Gastroesophageal sphincter (tissue), 3 donors: ENCODE measurements at regions not wholly inside any gene's neighbourhood (a gene's known extent, or its start where the extent isn't known, plus 50 kb on each side); places are given as distances from the start of the nearest gene placed in this dataset.

ENCODE experiments used
- EP300 ChIP-seq: sonication (generic); formaldehyde crosslinking; IDR thresholded peaks from one replicate; pipeline ENCODE4 v1.6.1; 2017; ENCODE audit warnings: antibody characterized with exemption, mild to moderate bottlenecking
- POLR2A ChIP-seq, 2 donors: fragments of 450-650 bp; IDR thresholded peaks; one replicate each; pipeline ENCODE4 v1.6.1; 2017; ENCODE audit warnings: antibody characterized with exemption in 2 of 2, mild to moderate bottlenecking in 2 of 2, moderate library complexity in 1 of 2
- POLR2AphosphoS5 ChIP-seq: sonication (generic); formaldehyde crosslinking; IDR thresholded peaks from one replicate; pipeline ENCODE4 v1.6.1; 2017; ENCODE audit warnings: antibody characterized with exemption
- TF ChIP-seq, protein P1 (sequence below), 4 experiments: fragments of 200-600 bp in 2 of 4; fragments of 450-650 bp in 2 of 4; sonication (generic) in 1 of 4; IDR thresholded peaks; one replicate each; pipeline ENCODE4 v1.5.1; 2017 to 2019; ENCODE audit warnings: antibody characterized with exemption in 4 of 4, mild to moderate bottlenecking in 2 of 4, moderate library complexity in 2 of 4

DNA sequence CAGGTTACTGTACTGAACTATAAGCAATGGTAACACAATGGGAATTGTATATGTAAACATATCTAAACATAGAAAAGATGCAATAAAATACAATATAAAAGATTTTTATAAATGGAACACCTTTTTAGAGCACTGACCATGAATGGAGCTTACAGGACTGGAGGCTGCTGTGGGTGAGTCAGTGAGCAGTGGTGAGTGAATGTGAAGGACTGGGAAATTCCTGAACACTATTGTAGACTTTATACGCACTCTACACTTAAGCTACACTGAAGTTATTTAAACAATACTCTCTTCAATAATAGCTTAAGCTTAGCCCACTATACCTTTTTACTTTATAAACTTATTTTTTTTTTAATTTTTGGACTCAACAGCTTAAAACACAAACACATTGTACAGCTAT, 313.5 kb downstream of the KCNC2 start:
- TF ChIP-seq POLR2A (IDR thresholded peaks at IDR 0.05) (no peak), POLR2AphosphoS5 (no peak), EP300 (no peak)
- TF ChIP-seq, protein P1, sequence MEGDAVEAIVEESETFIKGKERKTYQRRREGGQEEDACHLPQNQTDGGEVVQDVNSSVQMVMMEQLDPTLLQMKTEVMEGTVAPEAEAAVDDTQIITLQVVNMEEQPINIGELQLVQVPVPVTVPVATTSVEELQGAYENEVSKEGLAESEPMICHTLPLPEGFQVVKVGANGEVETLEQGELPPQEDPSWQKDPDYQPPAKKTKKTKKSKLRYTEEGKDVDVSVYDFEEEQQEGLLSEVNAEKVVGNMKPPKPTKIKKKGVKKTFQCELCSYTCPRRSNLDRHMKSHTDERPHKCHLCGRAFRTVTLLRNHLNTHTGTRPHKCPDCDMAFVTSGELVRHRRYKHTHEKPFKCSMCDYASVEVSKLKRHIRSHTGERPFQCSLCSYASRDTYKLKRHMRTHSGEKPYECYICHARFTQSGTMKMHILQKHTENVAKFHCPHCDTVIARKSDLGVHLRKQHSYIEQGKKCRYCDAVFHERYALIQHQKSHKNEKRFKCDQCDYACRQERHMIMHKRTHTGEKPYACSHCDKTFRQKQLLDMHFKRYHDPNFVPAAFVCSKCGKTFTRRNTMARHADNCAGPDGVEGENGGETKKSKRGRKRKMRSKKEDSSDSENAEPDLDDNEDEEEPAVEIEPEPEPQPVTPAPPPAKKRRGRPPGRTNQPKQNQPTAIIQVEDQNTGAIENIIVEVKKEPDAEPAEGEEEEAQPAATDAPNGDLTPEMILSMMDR (IDR thresholded peaks at IDR 0.05), result no peak
